Mesenchymal stem cell (in vitro differentiated cells and primary cell): ENCODE measurements at regions not wholly inside any gene's neighbourhood (a gene's known extent, or its start where the extent isn't known, plus 50 kb on each side); places are given as distances from the start of the nearest gene placed in this dataset.
A peak's percentile ranks its signal among the peaks of the same experiment; 100 is the strongest.
"Not testable (repeated sequence)": the region's sequence is repeated elsewhere in the genome, so short reads cannot be mapped to it uniquely, and the experiment has no call there.

Experiments
- DNase-seq: peaks from one replicate; pipeline ENCODE4 v3.0.0-alpha.2; 2013
- H2AFZ ChIP-seq: one replicate; pipeline ENCODE4 v1.6.1; 2013; ENCODE audit warnings: low read depth, mild to moderate bottlenecking, control low read depth, inconsistent platforms, low read length, moderate library complexity
- H2AK5ac ChIP-seq: 2 replicates; pipeline ENCODE4 v1.6.1; 2013; ENCODE audit warnings: low read length, moderate library complexity, mild to moderate bottlenecking, inconsistent platforms; ENCODE audit not compliant: severe bottlenecking
- H2BK120ac ChIP-seq: one replicate; pipeline ENCODE4 v1.6.1; 2013; ENCODE audit warnings: low read depth, mild to moderate bottlenecking, inconsistent platforms, low read length, moderate library complexity
- H2BK12ac ChIP-seq, 2 experiments: one replicate each; pipeline ENCODE4 v1.6.1; 2013; ENCODE audit warnings: inconsistent platforms in 2 of 2, low read length in 2 of 2, mild to moderate bottlenecking in 2 of 2, moderate library complexity in 2 of 2, control low read depth in 1 of 2
- H2BK15ac ChIP-seq: one replicate; pipeline ENCODE4 v1.6.1; 2013; ENCODE audit warnings: mild to moderate bottlenecking, low read depth, inconsistent platforms; ENCODE audit not compliant: poor library complexity, severe bottlenecking
- H2BK5ac ChIP-seq: 2 replicates; pipeline ENCODE4 v1.6.1; 2013; ENCODE audit warnings: low read depth, mild to moderate bottlenecking, low read length, control low read depth, inconsistent platforms; ENCODE audit not compliant: poor library complexity, severe bottlenecking
- H3K14ac ChIP-seq, 2 experiments: one replicate each; pipeline ENCODE4 v1.6.1; 2013; ENCODE audit warnings: inconsistent platforms in 2 of 2, low read length in 2 of 2, control low read depth in 1 of 2, mild to moderate bottlenecking in 1 of 2, moderate library complexity in 1 of 2
- H3K18ac ChIP-seq, 2 experiments: one replicate each; pipeline ENCODE4 v1.6.1; 2013; ENCODE audit warnings: inconsistent platforms in 2 of 2, low read length in 2 of 2, control low read depth in 1 of 2, low read depth in 1 of 2, mild to moderate bottlenecking in 1 of 2
- H3K23ac ChIP-seq, 2 experiments: one replicate each; pipeline ENCODE4 v1.6.1; 2013; ENCODE audit warnings: inconsistent platforms in 2 of 2, low read length in 2 of 2, mild to moderate bottlenecking in 2 of 2, moderate library complexity in 2 of 2, control low read depth in 1 of 2
- H3K27ac ChIP-seq: 2 replicates; pipeline ENCODE4 v1.5.1; 2013; ENCODE audit warnings: mild to moderate bottlenecking, moderate library complexity, low read length, control low read depth, inconsistent platforms; ENCODE audit not compliant: poor library complexity, severe bottlenecking
- H3K27me3 ChIP-seq, 2 experiments: 2 replicates each; pipeline versions ENCODE4 v1.6.1 to v1.7.0; 2013; ENCODE audit warnings: low read length in 2 of 2, mild to moderate bottlenecking in 2 of 2, moderate library complexity in 2 of 2, control low read depth in 1 of 2, inconsistent platforms in 1 of 2; ENCODE audit not compliant: control insufficient read depth in 1 of 2, insufficient read depth in 1 of 2
- H3K36me3 ChIP-seq, 2 experiments: 2 replicates each; pipeline versions ENCODE4 v1.6.1 to v1.7.0; 2013; ENCODE audit warnings: low read length in 2 of 2, control low read depth in 1 of 2, inconsistent platforms in 1 of 2, low read depth in 1 of 2, mild to moderate bottlenecking in 1 of 2; ENCODE audit not compliant: insufficient read depth in 2 of 2, control insufficient read depth in 1 of 2
- H3K4ac ChIP-seq, 2 experiments: one replicate each; pipeline ENCODE4 v1.6.1; 2013; ENCODE audit warnings: inconsistent platforms in 2 of 2, low read length in 2 of 2, mild to moderate bottlenecking in 2 of 2, moderate library complexity in 2 of 2, control low read depth in 1 of 2, low read depth in 1 of 2
- H3K4me1 ChIP-seq: 2 replicates; pipeline ENCODE4 v1.6.1; 2013; ENCODE audit warnings: low read depth, low read length, control low read depth; ENCODE audit not compliant: control insufficient read depth, insufficient read depth
- H3K4me2 ChIP-seq: 2 replicates; pipeline ENCODE4 v1.6.1; 2013; ENCODE audit warnings: low read length, mild to moderate bottlenecking, inconsistent platforms; ENCODE audit not compliant: poor library complexity, severe bottlenecking
- H3K4me3 ChIP-seq, 2 experiments: 2 replicates each; pipeline versions ENCODE4 v1.5.1 to v1.7.0; 2013; ENCODE audit warnings: low read length in 2 of 2, mild to moderate bottlenecking in 2 of 2, control low read depth in 1 of 2, low read depth in 1 of 2; ENCODE audit not compliant: insufficient read depth in 1 of 2
- H3K79me1 ChIP-seq: replicated peaks from 2 replicates; pipeline ENCODE4 v1.6.1; 2013; ENCODE audit warnings: mild to moderate bottlenecking, control low read depth, low read length, inconsistent platforms; ENCODE audit not compliant: poor library complexity, severe bottlenecking
- H3K9ac ChIP-seq: 2 replicates; pipeline ENCODE4 v1.7.0; 2013; ENCODE audit warnings: mild to moderate bottlenecking, low read length, moderate library complexity
- H3K9me3 ChIP-seq: 2 replicates; pipeline ENCODE4 v1.7.0; 2013; ENCODE audit warnings: mild to moderate bottlenecking, low read length; ENCODE audit not compliant: control insufficient read depth
- H4K8ac ChIP-seq: one replicate; pipeline ENCODE4 v1.6.1; 2013; ENCODE audit warnings: inconsistent platforms, mild to moderate bottlenecking, low read length, moderate library complexity
- H4K91ac ChIP-seq: one replicate; pipeline ENCODE4 v1.6.1; 2013; ENCODE audit warnings: mild to moderate bottlenecking, low read length, inconsistent platforms
- WGBS: methylation state at CpG from one replicate; pipeline ENCODE4 v1.1.7; 2013; ENCODE audit warnings: mixed read lengths; 5-methylcytosine and 5-hydroxymethylcytosine counted together

- 93% methylated on average over 3 of the region's 4 CpGs for WGBS
- no peak overlapping the region for H2BK120ac ChIP-seq
Measured at GRCh38 chr6:145092554-145092953, 642.8 kb downstream of the EPM2A start.

GRCh38 chr6:145093226-145093625 lies 642.1 kb downstream of the EPM2A start:
- H2BK5ac ChIP-seq: no peak overlapping the region
- 92% methylated on average over 1 of the region's 2 CpGs for WGBS
- no peak overlapping the region for H3K4ac ChIP-seq
- H3K14ac ChIP-seq: no peak overlapping the region
- peaks cover 26% of the 10 kb centered on the region for H3K9me3 ChIP-seq
- no peak overlapping the region for H2BK120ac ChIP-seq
- H2BK15ac ChIP-seq: no peak overlapping the region
- H3K27ac ChIP-seq: no peak overlapping the region
- no peak overlapping the region for H2BK12ac ChIP-seq
- H2AFZ ChIP-seq: no peak overlapping the region
- H3K36me3 ChIP-seq: no peaks in the 10 kb centered on the region
- no peak overlapping the region for H3K4me2 ChIP-seq
- H3K4me1 ChIP-seq: no peaks in the 10 kb centered on the region
- no peak overlapping the region for H3K4me3 ChIP-seq
- H3K9ac ChIP-seq: no peak overlapping the region
- no peaks in the 10 kb centered on the region for H3K27me3 ChIP-seq
- no peak overlapping the region for H3K18ac ChIP-seq
- H4K91ac ChIP-seq: no peak overlapping the region
- no peak overlapping the region for H3K23ac ChIP-seq
- no peak overlapping the region for H2AK5ac ChIP-seq
- DNase-seq: no peak
- no peaks in the 10 kb centered on the region for H3K79me1 ChIP-seq
- H4K8ac ChIP-seq: no peak overlapping the region

More at GRCh38 chr6:145092554-145092953, 642.8 kb downstream of the EPM2A start:
- Histone ChIP-seq H2AK5ac (no peak overlapping the region), H2BK5ac (no peak overlapping the region), H3K4me1 (no peaks in the 10 kb centered on the region), H3K4me2 (no peak overlapping the region), H3K23ac (no peak overlapping the region), H3K18ac (no peak overlapping the region), H3K27ac (no peak overlapping the region), H3K4ac (no peak overlapping the region), H3K9me3 (peaks cover 22% of the 10 kb centered on the region), H3K14ac (peak overlapping the region in 1 of 2 experiments; percentile 26), H3K36me3 (no peaks in the 10 kb centered on the region), H2AFZ (no peak overlapping the region), H2BK12ac (no peak overlapping the region), H4K8ac (no peak overlapping the region), H3K27me3 (no peaks in the 10 kb centered on the region), H4K91ac (no peak overlapping the region), H3K79me1 (no peaks in the 10 kb centered on the region), H2BK15ac (no peak overlapping the region), H3K9ac (no peak overlapping the region), H3K4me3 (no peak overlapping the region)
- no peak for DNase-seq

- no peak overlapping the region for H3K9ac ChIP-seq
- H2BK15ac ChIP-seq: no peak overlapping the region
- H2BK120ac ChIP-seq: no peak overlapping the region
- no peak overlapping the region for H3K23ac ChIP-seq
- DNase-seq: no peak
- H3K4me2 ChIP-seq: no peak overlapping the region
- H3K18ac ChIP-seq: no peak overlapping the region
- 76% methylated on average over 1 of the region's 1 CpG for WGBS
- no peak overlapping the region for H2BK12ac ChIP-seq
- no peaks in the 10 kb centered on the region for H3K36me3 ChIP-seq
- no peaks in the 10 kb centered on the region for H3K79me1 ChIP-seq
- H3K4me3 ChIP-seq: no peak overlapping the region
- H2AFZ ChIP-seq: no peak overlapping the region
- no peak overlapping the region for H3K14ac ChIP-seq
- peaks cover 41% of the 10 kb centered on the region for H3K9me3 ChIP-seq
- no peak overlapping the region for H3K4ac ChIP-seq
- no peaks in the 10 kb centered on the region for H3K4me1 ChIP-seq
- no peak overlapping the region for H2BK5ac ChIP-seq
- no peak overlapping the region for H3K27ac ChIP-seq
- H2AK5ac ChIP-seq: no peak overlapping the region
- no peaks in the 10 kb centered on the region for H3K27me3 ChIP-seq
- no peak overlapping the region for H4K8ac ChIP-seq
- no peak overlapping the region for H4K91ac ChIP-seq
Measured at GRCh38 chr6:145096846-145097245, 638.5 kb downstream of the EPM2A start.

GRCh38 chr6:145098127-145098526 lies 637.2 kb downstream of the EPM2A start:
- not testable (repeated sequence) for H3K4me3 ChIP-seq, H4K91ac ChIP-seq, H2BK5ac ChIP-seq, H3K9ac ChIP-seq, H3K14ac ChIP-seq, H2AFZ ChIP-seq, H2AK5ac ChIP-seq, H3K18ac ChIP-seq, H3K27ac ChIP-seq, H2BK12ac ChIP-seq, H3K36me3 ChIP-seq, H3K79me1 ChIP-seq, H4K8ac ChIP-seq, H3K4me1 ChIP-seq, DNase-seq, H3K4ac ChIP-seq, H3K23ac ChIP-seq, H2BK120ac ChIP-seq, H3K4me2 ChIP-seq, H2BK15ac ChIP-seq, H3K27me3 ChIP-seq
- peaks cover 41% of the 10 kb centered on the region for H3K9me3 ChIP-seq
- 73% methylated on average over 6 of the region's 6 CpGs for WGBS
